AG08395 (cell line): ENCODE measurements at regions not wholly inside any gene's neighbourhood (a gene's known extent, or its start where the extent isn't known, plus 50 kb on each side); places are given as distances from the start of the nearest gene placed in this dataset.
"Not testable (repeated sequence)": the region's sequence is repeated elsewhere in the genome, so short reads cannot be mapped to it uniquely, and the experiment has no call there.

Source experiments
- DNase-seq: peaks from one replicate; pipeline ENCODE4 v3.0.0; 2012; ENCODE audit warnings: mixed read lengths, low spot score

- no peak for DNase-seq
Observed at GRCh38 chr1:218494449-218494852, 149.3 kb downstream of the TGFB2 start.

- DNase-seq: no peak
Observed at GRCh38 chr1:218495931-218496330, 150.8 kb downstream of the TGFB2 start.

- DNase-seq: peak; percentile 92
Observed at GRCh38 chr1:218496561-218496960, 151.4 kb downstream of the TGFB2 start.

GRCh38 chr1:218498056-218498938 lies 153.2 kb downstream of the TGFB2 start:
- peak; percentile 61 for DNase-seq

GRCh38 chr1:218499011-218499691 lies 154.0 kb downstream of the TGFB2 start:
- peak; percentile 55 for DNase-seq

GRCh38 chr1:218499911-218500310 lies 154.8 kb downstream of the TGFB2 start:
- DNase-seq: no peak

- DNase-seq: no peak
Observed at GRCh38 chr1:218501161-218501560, 156.0 kb downstream of the TGFB2 start.

- no peak for DNase-seq
Observed at GRCh38 chr1:218502383-218502782, 157.2 kb downstream of the TGFB2 start.

- no peak for DNase-seq
Observed at GRCh38 chr1:218503102-218503501, 158.0 kb downstream of the TGFB2 start.

- DNase-seq: no peak
Observed at GRCh38 chr1:218507355-218508002, 162.3 kb downstream of the TGFB2 start.

- DNase-seq: no peak
Observed at GRCh38 chr1:218510153-218510772, 165.1 kb downstream of the TGFB2 start.

GRCh38 chr1:218513328-218513727 lies 168.2 kb downstream of the TGFB2 start:
- DNase-seq: no peak

- no peak for DNase-seq
Observed at GRCh38 chr1:218514689-218515088, 169.6 kb downstream of the TGFB2 start.

- no peak for DNase-seq
Observed at GRCh38 chr1:218516526-218516925, 171.4 kb downstream of the TGFB2 start.

GRCh38 chr1:218517459-218517858 lies 172.3 kb downstream of the TGFB2 start:
- no peak for DNase-seq

GRCh38 chr1:218518216-218518740 lies 173.1 kb downstream of the TGFB2 start:
- no peak for DNase-seq

GRCh38 chr1:218520646-218521045 lies 175.5 kb downstream of the TGFB2 start:
- DNase-seq: not testable (repeated sequence)

- DNase-seq: peak; percentile 46
Observed at GRCh38 chr1:218521414-218522169, 176.5 kb downstream of the TGFB2 start.

- DNase-seq: peak; percentile 9
Observed at GRCh38 chr1:218524526-218524925, 179.4 kb downstream of the TGFB2 start.

GRCh38 chr1:218525031-218525430 lies 179.9 kb downstream of the TGFB2 start:
- no peak for DNase-seq

GRCh38 chr1:218525451-218526197 lies 180.5 kb downstream of the TGFB2 start:
- no peak for DNase-seq
